GM12878 (cell line): ENCODE measurements at regions not wholly inside any gene's neighbourhood (a gene's known extent, or its start where the extent isn't known, plus 50 kb on each side); places are given as distances from the start of the nearest gene placed in this dataset.

Experiments
- ATAC-seq: fragments of 200-7000 bp; cut with Tn5 transposase; 3 replicates; pipeline ENCODE4 v1.9.1; 2020; ENCODE audit warnings: mild to moderate bottlenecking, moderate library complexity
- BruUV-seq: library from RNA; stranded (reverse); fragments of 400-500 nt; replicated peaks from 2 replicates; lab custom pipeline; 2021; lab: Mats Ljungman, UMichigan
- CTCF ChIA-PET: fragments of 300-600 bp; sonication (Branson Sonifier 250); formaldehyde crosslinking; extraction: SDS; loops from one replicate; lab custom pipeline; 2021; ENCODE audit warnings: inconsistent platforms; lab: Yijun Ruan, JAX
- POLR2A ChIA-PET: fragments of 350-600 bp; formaldehyde crosslinking; extraction: SDS; loops from one replicate; lab custom pipeline; 2021; ENCODE audit warnings: inconsistent platforms; lab: Charles Lee
- RAD21 ChIA-PET: fragments of 300-600 bp; sonication (Branson Sonifier 250); formaldehyde crosslinking; loops from one replicate; lab custom pipeline; 2023; ENCODE audit warnings: antibody characterized with exemption; ENCODE audit not compliant: unreplicated experiment; lab: Charles Lee
- SMC1A ChIA-PET: fragments of 300-600 bp; sonication (Branson Sonifier 250); formaldehyde crosslinking; loops from one replicate; lab custom pipeline; 2023; ENCODE audit not compliant: unreplicated experiment, uncharacterized antibody; lab: Charles Lee
- DNase-seq: peaks from one replicate; pipeline ENCODE4 v3.0.0-alpha.2; 2011; ENCODE audit warnings: low read depth, low spot score
- FAIRE-seq: peaks from 3 replicates; lab custom pipeline; 2011; peaks lifted over from hg19 to GRCh38; lab: Jason Lieb, UNC
- H2AFZ ChIP-seq: 2 replicates; pipeline ENCODE4 v1.6.0; 2011; ENCODE audit warnings: low read depth, low read length, control low read depth; ENCODE audit not compliant: control insufficient read depth
- H3K27ac ChIP-seq: 2 replicates; pipeline ENCODE4 v1.5.1; 2011; ENCODE audit warnings: control low read depth; ENCODE audit not compliant: control insufficient read depth, insufficient read depth
- H3K27me3 ChIP-seq, 2 experiments: replicated peaks in 1 of 2; 2 replicates each; pipeline versions ENCODE4 v1.6.0 to v1.6.1; 2011; ENCODE audit warnings: low read length in 1 of 2; ENCODE audit not compliant: control insufficient read depth in 2 of 2, insufficient read depth in 2 of 2
- H3K36me3 ChIP-seq, 2 experiments: 2 replicates each; pipeline ENCODE4 v1.5.1; 2011; ENCODE audit warnings: low read length in 1 of 2; ENCODE audit not compliant: control insufficient read depth in 2 of 2, insufficient read depth in 2 of 2
- H3K4me1 ChIP-seq: 2 replicates; pipeline ENCODE4 v1.6.1; 2011; ENCODE audit warnings: mild to moderate bottlenecking, low read length, moderate library complexity, mixed read lengths; ENCODE audit not compliant: control insufficient read depth, insufficient read depth
- H3K4me2 ChIP-seq: 2 replicates; pipeline ENCODE4 v1.6.0; 2011; ENCODE audit warnings: control low read depth; ENCODE audit not compliant: control insufficient read depth, insufficient read depth
- H3K4me3 ChIP-seq: fragments of 200-600 bp; sonication (generic); 2 replicates; pipeline ENCODE4 v1.5.1; 2016
- H3K79me2 ChIP-seq: 2 replicates; pipeline ENCODE4 v1.6.0; 2011; ENCODE audit warnings: low read length; ENCODE audit not compliant: control insufficient read depth, insufficient read depth
- H3K9ac ChIP-seq: 2 replicates; pipeline ENCODE4 v1.8.0; 2011; ENCODE audit warnings: low read length, control low read depth, mixed read lengths; ENCODE audit not compliant: control insufficient read depth, insufficient read depth
- H3K9me3 ChIP-seq: replicated peaks from 3 replicates; pipeline ENCODE4 v1.5.1; 2011; ENCODE audit warnings: mild to moderate bottlenecking, low read length; ENCODE audit not compliant: control insufficient read depth, insufficient read depth
- H4K20me1 ChIP-seq: 2 replicates; pipeline ENCODE4 v1.6.0; 2011; ENCODE audit not compliant: control insufficient read depth, insufficient read depth
- BMI1 ChIP-seq: fragments of 450-650 bp; IDR thresholded peaks from 2 replicates; pipeline ENCODE4 v1.6.1; 2016; ENCODE audit warnings: mild to moderate bottlenecking, moderate library complexity, borderline replicate concordance
- BRCA1 ChIP-seq: IDR thresholded peaks from 2 replicates; pipeline ENCODE4 v1.6.1; 2011; ENCODE audit warnings: low read depth, low read length, improper control_type of control experiment
- CBX5 ChIP-seq: sonication (generic); IDR thresholded peaks from 2 replicates; pipeline ENCODE4 v1.6.1; 2016; ENCODE audit warnings: low read depth, moderate library complexity, mild to moderate bottlenecking, inconsistent platforms
- CEBPB ChIP-seq, 2 experiments: fragments of 150-350 bp in 1 of 2; IDR thresholded peaks; 2 replicates each; pipeline ENCODE4 v1.6.1; 2012 to 2014; ENCODE audit warnings: low read depth in 2 of 2, low read length in 2 of 2, borderline replicate concordance in 1 of 2, inconsistent platforms in 1 of 2
- CREM ChIP-seq: IDR thresholded peaks from 2 replicates; pipeline ENCODE4 v1.6.1; 2014; ENCODE audit warnings: antibody characterized with exemption, low read depth
- DPF2 ChIP-seq: fragments of 450-650 bp; IDR thresholded peaks from 2 replicates; pipeline ENCODE4 v1.6.1; 2017; ENCODE audit warnings: mild to moderate bottlenecking
- ESRRA ChIP-seq: IDR thresholded peaks from 2 replicates; pipeline ENCODE4 v1.6.1; 2012; ENCODE audit warnings: mild to moderate bottlenecking, low read length, improper control_type of control experiment
- EZH2 ChIP-seq: IDR thresholded peaks from 2 replicates; pipeline ENCODE4 v1.6.1; 2012; ENCODE audit warnings: low read depth, mild to moderate bottlenecking, control low read depth, inconsistent platforms, low read length, borderline replicate concordance; ENCODE audit not compliant: control insufficient read depth
- HDAC2 ChIP-seq: fragments of 200-600 bp; sonication (generic); IDR thresholded peaks from 2 replicates; pipeline ENCODE4 v1.6.1; 2017
- LARP7 ChIP-seq: fragments of 450-650 bp; IDR thresholded peaks from 2 replicates; pipeline ENCODE4 v1.6.1; 2017; ENCODE audit warnings: mild to moderate bottlenecking
- MYB ChIP-seq: fragments of 150-350 bp; IDR thresholded peaks from 2 replicates; pipeline ENCODE4 v1.6.1; 2014; ENCODE audit warnings: mild to moderate bottlenecking, low read depth, low read length, borderline replicate concordance
- NBN ChIP-seq: fragments of 450-650 bp; IDR thresholded peaks from 2 replicates; pipeline ENCODE4 v1.6.1; 2016
- NRF1 ChIP-seq: conservative IDR thresholded peaks from 2 replicates; pipeline ENCODE4 v1.6.1; 2011; ENCODE audit warnings: mild to moderate bottlenecking, low read depth, low read length, improper control_type of control experiment
- SMAD1 ChIP-seq: fragments of 450-650 bp; IDR thresholded peaks from 2 replicates; pipeline ENCODE4 v1.6.1; 2018; ENCODE audit warnings: mild to moderate bottlenecking, low read depth; ENCODE audit not compliant: partially characterized antibody
- STAT1 ChIP-seq: fragments of 450-650 bp; conservative IDR thresholded peaks from 2 replicates; pipeline ENCODE4 v1.6.1; 2014; ENCODE audit warnings: antibody characterized with exemption, mild to moderate bottlenecking
- TARDBP ChIP-seq: IDR thresholded peaks from 2 replicates; pipeline ENCODE4 v1.6.1; 2016; ENCODE audit warnings: borderline replicate concordance
- TCF3 ChIP-seq: IDR thresholded peaks from 2 replicates; pipeline ENCODE4 v1.6.1; 2012; ENCODE audit warnings: low read depth, mild to moderate bottlenecking, low read length, borderline replicate concordance; ENCODE audit not compliant: insufficient read depth
- in situ Hi-C: fragments of 300-500 bp; cut with MboI; formaldehyde crosslinking; loops from 9 replicates; pipeline ENCODE4 v1.14.3; 2018; ENCODE audit warnings: mixed read lengths
- intact Hi-C: fragments of 100-400 bp; cut with micrococcal nuclease; formaldehyde crosslinking; loops from one replicate; pipeline ENCODE4 v1.14.2; 2022; ENCODE audit not compliant: unreplicated experiment
- TF ChIP-seq, protein P1 (sequence below): IDR thresholded peaks from 2 replicates; pipeline ENCODE4 v1.6.1; 2012; ENCODE audit warnings: improper control_type of control experiment, low read depth, low read length; ENCODE audit not compliant: insufficient replicate concordance

GRCh38 chr15:54812383-54812782 lies 384.4 kb downstream of the RSL24D1 start:
- Histone ChIP-seq H3K4me3 (no peak overlapping the region), H3K4me1 (no peaks in the 10 kb centered on the region), H3K27me3 (no peaks in the 10 kb centered on the region), H2AFZ (no peak overlapping the region), H3K36me3 (no peaks in the 10 kb centered on the region), H3K79me2 (no peaks in the 10 kb centered on the region), H3K27ac (no peak overlapping the region), H3K9ac (no peak overlapping the region), H3K9me3 (no peaks in the 10 kb centered on the region; the same call in 2 of the 3 replicates), H4K20me1 (no peaks in the 10 kb centered on the region), H3K4me2 (no peak overlapping the region)
- no peak for ATAC-seq
- RAD21 ChIA-PET = no interaction called here
- intact Hi-C loops = no loop called here
- BruUV-seq = no TSS peak
- in situ Hi-C loops = no loop called here
- TF ChIP-seq BRCA1 = no peak
- no peak for TF ChIP-seq EZH2
- no peak for TF ChIP-seq MYB
- TF ChIP-seq CEBPB (IDR thresholded peaks at IDR 0.05; ENCODE audit: borderline replicate concordance in 1 of 2, low read depth in 2 of 2, low read length in 2 of 2) = no peak
- no peak for TF ChIP-seq CBX5
- no peak for TF ChIP-seq HDAC2
- TF ChIP-seq DPF2 = no peak
- CTCF ChIA-PET = no interaction called here
- POLR2A ChIA-PET = no interaction called here
- SMC1A ChIA-PET = no interaction called here
- DNase-seq = no peak
- no peak for FAIRE-seq

- H3K27ac ChIP-seq = no peak overlapping the region
- in situ Hi-C loops = no loop called here
- SMC1A ChIA-PET = no interaction called here
- H3K36me3 ChIP-seq = no peaks in the 10 kb centered on the region
- no peaks in the 10 kb centered on the region for H4K20me1 ChIP-seq
- FAIRE-seq (no peak), ATAC-seq (no peak), DNase-seq (no peak)
- CTCF ChIA-PET = no interaction called here
- H3K9ac ChIP-seq = no peak overlapping the region
- no peak overlapping the region for H2AFZ ChIP-seq
- BruUV-seq = no TSS peak
- POLR2A ChIA-PET = no interaction called here
- no peaks in the 10 kb centered on the region for H3K79me2 ChIP-seq
- H3K9me3 ChIP-seq = no peaks in the 10 kb centered on the region; the same call in 2 of the 3 replicates
- H3K4me1 ChIP-seq = no peaks in the 10 kb centered on the region
- RAD21 ChIA-PET = no interaction called here
- H3K4me3 ChIP-seq = no peak overlapping the region
- intact Hi-C loops = no loop called here
- no peak overlapping the region for H3K4me2 ChIP-seq
- H3K27me3 ChIP-seq = no peaks in the 10 kb centered on the region
- TF ChIP-seq LARP7 (no peak), STAT1 (no peak), BMI1 (no peak), TCF3 (no peak), CREM (no peak), TARDBP (no peak), ESRRA (no peak), NRF1 (no peak), SMAD1 (no peak), NBN (no peak)
- TF ChIP-seq, protein P1, sequence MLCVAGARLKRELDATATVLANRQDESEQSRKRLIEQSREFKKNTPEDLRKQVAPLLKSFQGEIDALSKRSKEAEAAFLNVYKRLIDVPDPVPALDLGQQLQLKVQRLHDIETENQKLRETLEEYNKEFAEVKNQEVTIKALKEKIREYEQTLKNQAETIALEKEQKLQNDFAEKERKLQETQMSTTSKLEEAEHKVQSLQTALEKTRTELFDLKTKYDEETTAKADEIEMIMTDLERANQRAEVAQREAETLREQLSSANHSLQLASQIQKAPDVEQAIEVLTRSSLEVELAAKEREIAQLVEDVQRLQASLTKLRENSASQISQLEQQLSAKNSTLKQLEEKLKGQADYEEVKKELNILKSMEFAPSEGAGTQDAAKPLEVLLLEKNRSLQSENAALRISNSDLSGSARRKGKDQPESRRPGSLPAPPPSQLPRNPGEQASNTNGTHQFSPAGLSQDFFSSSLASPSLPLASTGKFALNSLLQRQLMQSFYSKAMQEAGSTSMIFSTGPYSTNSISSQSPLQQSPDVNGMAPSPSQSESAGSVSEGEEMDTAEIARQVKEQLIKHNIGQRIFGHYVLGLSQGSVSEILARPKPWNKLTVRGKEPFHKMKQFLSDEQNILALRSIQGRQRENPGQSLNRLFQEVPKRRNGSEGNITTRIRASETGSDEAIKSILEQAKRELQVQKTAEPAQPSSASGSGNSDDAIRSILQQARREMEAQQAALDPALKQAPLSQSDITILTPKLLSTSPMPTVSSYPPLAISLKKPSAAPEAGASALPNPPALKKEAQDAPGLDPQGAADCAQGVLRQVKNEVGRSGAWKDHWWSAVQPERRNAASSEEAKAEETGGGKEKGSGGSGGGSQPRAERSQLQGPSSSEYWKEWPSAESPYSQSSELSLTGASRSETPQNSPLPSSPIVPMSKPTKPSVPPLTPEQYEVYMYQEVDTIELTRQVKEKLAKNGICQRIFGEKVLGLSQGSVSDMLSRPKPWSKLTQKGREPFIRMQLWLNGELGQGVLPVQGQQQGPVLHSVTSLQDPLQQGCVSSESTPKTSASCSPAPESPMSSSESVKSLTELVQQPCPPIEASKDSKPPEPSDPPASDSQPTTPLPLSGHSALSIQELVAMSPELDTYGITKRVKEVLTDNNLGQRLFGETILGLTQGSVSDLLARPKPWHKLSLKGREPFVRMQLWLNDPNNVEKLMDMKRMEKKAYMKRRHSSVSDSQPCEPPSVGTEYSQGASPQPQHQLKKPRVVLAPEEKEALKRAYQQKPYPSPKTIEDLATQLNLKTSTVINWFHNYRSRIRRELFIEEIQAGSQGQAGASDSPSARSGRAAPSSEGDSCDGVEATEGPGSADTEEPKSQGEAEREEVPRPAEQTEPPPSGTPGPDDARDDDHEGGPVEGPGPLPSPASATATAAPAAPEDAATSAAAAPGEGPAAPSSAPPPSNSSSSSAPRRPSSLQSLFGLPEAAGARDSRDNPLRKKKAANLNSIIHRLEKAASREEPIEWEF = no peak
Observed at GRCh38 chr15:54810496-54810895, 386.2 kb downstream of the RSL24D1 start.
